ENCODE measurements at regions not wholly inside any gene's neighbourhood (a gene's known extent, or its start where the extent isn't known, plus 50 kb on each side); places are given as distances from the start of the nearest gene placed in this dataset.

GRCh38 chr4:124104628-124105027 lies 607.9 kb downstream of the ANKRD50 start:
- no peak for TF ChIP-seq POLR2A (IDR thresholded peaks at IDR 0.05; ENCODE audit: low read length)
- TF ChIP-seq GATA1 (IDR thresholded peaks at IDR 0.05; ENCODE audit: low read depth, low read length) = no peak

Data from erythroblast (primary cell).